SK-N-SH treated with all-trans-retinoic acid at 6 μM for 48 hours (cell line): ENCODE measurements at regions not wholly inside any gene's neighbourhood (a gene's known extent, or its start where the extent isn't known, plus 50 kb on each side); places are given as distances from the start of the nearest gene placed in this dataset.

Source experiments
- ARNTL ChIP-seq: fragments of 450-650 bp; formaldehyde crosslinking; IDR thresholded peaks from 2 replicates; pipeline ENCODE4 v1.5.0; 2020; ENCODE audit warnings: low read depth, mild to moderate bottlenecking, moderate library complexity, borderline replicate concordance
- BACH2 ChIP-seq: fragments of 250-450 bp; sonication (Bioruptor Pico); IDR thresholded peaks from 2 replicates; pipeline ENCODE4 v1.9.0; 2021; ENCODE audit warnings: mild to moderate bottlenecking, borderline replicate concordance
- CSDC2 ChIP-seq: fragments of 250-450 bp; sonication (Bioruptor Pico); IDR thresholded peaks from 2 replicates; pipeline ENCODE4 v1.5.0; 2020; ENCODE audit warnings: mild to moderate bottlenecking, moderate library complexity
- CSRNP3 ChIP-seq: fragments of 250-450 bp; sonication (Bioruptor Pico); IDR thresholded peaks from 2 replicates; pipeline ENCODE4 v1.5.1; 2021; ENCODE audit warnings: mild to moderate bottlenecking, moderate library complexity
- GLIS3 ChIP-seq: fragments of 250-450 bp; sonication (Bioruptor Pico); IDR thresholded peaks from 2 replicates; pipeline ENCODE4 v1.5.0; 2020; ENCODE audit warnings: mild to moderate bottlenecking, moderate library complexity
- PATZ1 ChIP-seq: fragments of 250-450 bp; sonication (Bioruptor Pico); IDR thresholded peaks from 2 replicates; pipeline ENCODE4 v1.8.0; 2020; ENCODE audit warnings: mild to moderate bottlenecking, moderate library complexity, borderline replicate concordance
- POU6F1 ChIP-seq: fragments of 250-450 bp; sonication (Bioruptor Pico); IDR thresholded peaks from 2 replicates; pipeline ENCODE4 v1.8.0; 2021; ENCODE audit warnings: low read depth, mild to moderate bottlenecking, moderate library complexity, borderline replicate concordance
- RARB ChIP-seq: fragments of 250-450 bp; sonication (Bioruptor Pico); IDR thresholded peaks from 2 replicates; pipeline ENCODE4 v1.8.0; 2021; ENCODE audit warnings: mild to moderate bottlenecking, moderate library complexity
- TCF4 ChIP-seq: fragments of 250-450 bp; sonication (Bioruptor Pico); IDR thresholded peaks from 2 replicates; pipeline ENCODE4 v1.8.0; 2021; ENCODE audit warnings: mild to moderate bottlenecking, moderate library complexity, borderline replicate concordance
- TOX ChIP-seq: fragments of 250-450 bp; sonication (Bioruptor Pico); IDR thresholded peaks from 2 replicates; pipeline ENCODE4 v1.8.0; 2021; ENCODE audit warnings: mild to moderate bottlenecking, moderate library complexity, borderline replicate concordance
- ZNF70 ChIP-seq: fragments of 450-650 bp; formaldehyde crosslinking; IDR thresholded peaks from 2 replicates; pipeline ENCODE4 v1.5.0; 2020; ENCODE audit warnings: mild to moderate bottlenecking, moderate library complexity
- ZNF8 ChIP-seq: fragments of 450-650 bp; formaldehyde crosslinking; IDR thresholded peaks from 2 replicates; pipeline ENCODE4 v1.5.0; 2020; ENCODE audit warnings: mild to moderate bottlenecking, moderate library complexity

- TF ChIP-seq ARNTL (CRISPR knock-in tag) (no peak), CSDC2 (no peak), BACH2 (CRISPR knock-in tag) (no peak), TOX (CRISPR knock-in tag) (no peak), TCF4 (CRISPR knock-in tag) (no peak), PATZ1 (CRISPR knock-in tag) (no peak), GLIS3 (CRISPR knock-in tag) (no peak), ZNF8 (CRISPR knock-in tag) (no peak), CSRNP3 (CRISPR knock-in tag) (no peak), RARB (CRISPR knock-in tag) (no peak), POU6F1 (no peak), ZNF70 (CRISPR knock-in tag) (no peak)
Measured at GRCh38 chr2:161480123-161480522, 64.0 kb downstream of the TBR1 start.
